Testis (tissue), 2 donors: ENCODE measurements at regions not wholly inside any gene's neighbourhood (a gene's known extent, or its start where the extent isn't known, plus 50 kb on each side); places are given as distances from the start of the nearest gene placed in this dataset.

Experiments
- DNase-seq: peaks from one replicate; pipeline ENCODE4 v3.0.0-alpha.2; 2019
- H3K27ac ChIP-seq, 2 donors: fragments of 200-600 bp; sonication (generic); one replicate each; pipeline ENCODE4 v1.5.1; 2019
- H3K27me3 ChIP-seq: fragments of 200-600 bp; sonication (generic); one replicate; pipeline ENCODE4 v1.5.1; 2019
- H3K36me3 ChIP-seq: fragments of 200-600 bp; sonication (generic); one replicate; pipeline ENCODE4 v1.5.1; 2017; ENCODE audit warnings: low read depth; ENCODE audit errors: missing control alignments
- H3K4me1 ChIP-seq: fragments of 200-600 bp; sonication (generic); one replicate; pipeline ENCODE4 v1.5.1; 2019
- H3K4me3 ChIP-seq, 2 donors: fragments of 200-600 bp; sonication (generic); one replicate each; pipeline ENCODE4 v1.5.1; 2017 to 2019
- H3K9me3 ChIP-seq: fragments of 200-600 bp; sonication (generic); one replicate; pipeline ENCODE4 v1.5.1; 2017
- CTCF ChIP-seq, 3 experiments: fragments of 450-650 bp in 2 of 3; fragments of 200-600 bp in 1 of 3; sonication (generic) in 1 of 3; IDR thresholded peaks; one replicate each; pipeline ENCODE4 v1.5.1; 2016 to 2019; ENCODE audit warnings: antibody characterized with exemption in 3 of 3, mild to moderate bottlenecking in 2 of 3, moderate library complexity in 1 of 3
- POLR2A ChIP-seq: fragments of 450-650 bp; IDR thresholded peaks from one replicate; pipeline ENCODE4 v1.6.1; 2017; ENCODE audit warnings: antibody characterized with exemption, mild to moderate bottlenecking, moderate library complexity
- WGBS, 2 donors: methylation state at CpG; one replicate each; pipeline ENCODE4 v1.1.5; 2018; 5-methylcytosine and 5-hydroxymethylcytosine counted together
- intact Hi-C: fragments of 100-400 bp; cut with DNase I; formaldehyde crosslinking; loops from one replicate; pipeline ENCODE4 v1.15.1; 2023; ENCODE audit warnings: low total_unique reads

DNA sequence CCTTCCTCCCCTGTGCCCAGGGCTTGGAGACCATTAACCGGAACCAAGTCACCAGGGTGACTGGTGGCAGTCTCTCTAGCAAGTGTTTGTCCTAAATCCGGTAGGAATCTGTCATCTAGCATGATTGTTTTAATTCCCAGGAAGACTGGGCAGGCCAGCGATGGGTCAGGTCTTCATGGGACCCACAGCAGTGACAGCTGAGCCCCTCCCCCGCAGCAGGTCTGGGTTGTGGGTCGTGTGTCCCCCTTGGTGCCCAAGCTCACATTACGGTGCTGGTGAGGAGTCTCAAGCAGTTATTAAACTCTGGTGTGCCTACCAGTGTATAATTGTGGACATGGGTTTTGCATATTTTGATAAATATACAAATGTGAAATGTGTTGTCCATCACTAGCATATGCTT is 466.5 kb downstream of the MATN1 start:
- Histone ChIP-seq H3K4me3 (no peak overlapping the region), H3K27me3 (no peaks in the 10 kb centered on the region), H3K9me3 (no peaks in the 10 kb centered on the region), H3K27ac (no peak overlapping the region), H3K4me1 (no peaks in the 10 kb centered on the region), H3K36me3 (no peaks in the 10 kb centered on the region)
- no peak for TF ChIP-seq CTCF (IDR thresholded peaks at IDR 0.05)
- WGBS, 2 donors, result 88 to 96% methylated on average over 6 of the region's 6 CpGs
- intact Hi-C loops, result no loop called here
- DNase-seq, result no peak

DNA sequence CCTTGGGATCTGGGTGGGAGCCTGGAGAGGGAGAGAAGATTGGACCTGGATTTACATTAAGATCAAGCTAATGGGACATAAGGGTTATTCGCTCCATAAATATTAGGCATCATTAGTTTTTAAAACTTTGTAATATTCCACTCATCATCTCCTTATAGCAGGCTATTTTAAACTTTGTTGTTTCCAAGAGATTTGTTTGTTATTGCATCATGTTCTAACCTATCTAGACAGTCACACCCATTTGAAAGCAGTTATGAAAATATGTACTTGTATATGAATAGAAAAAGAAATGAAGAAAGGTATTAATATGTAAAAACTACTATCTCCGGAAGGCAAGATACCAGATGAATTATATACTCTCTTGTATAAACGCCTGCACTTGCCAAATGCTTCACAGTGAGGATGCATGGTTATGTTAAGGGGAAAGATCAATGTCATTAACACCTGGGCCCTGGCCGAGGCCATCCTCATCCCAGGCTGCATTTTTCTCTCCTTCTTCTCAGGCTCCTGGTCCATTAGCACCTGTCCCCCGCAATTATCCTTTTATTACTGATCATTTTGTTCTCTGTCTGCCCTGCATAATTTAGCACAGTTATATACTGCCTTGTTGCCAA is 468.2 kb downstream of the MATN1 start:
- no peaks in the 10 kb centered on the region for H3K9me3 ChIP-seq
- no peak overlapping the region for H3K27ac ChIP-seq
- TF ChIP-seq POLR2A (no peak), CTCF (IDR thresholded peaks at IDR 0.05) (no peak)
- H3K36me3 ChIP-seq, result no peaks in the 10 kb centered on the region
- intact Hi-C loops, result no loop called here
- H3K27me3 ChIP-seq, result no peaks in the 10 kb centered on the region
- WGBS, 2 donors, result 61 to 68% methylated on average over 5 of the region's 5 CpGs
- no peak for DNase-seq
- H3K4me1 ChIP-seq, result no peaks in the 10 kb centered on the region
- H3K4me3 ChIP-seq, result no peak overlapping the region

DNA sequence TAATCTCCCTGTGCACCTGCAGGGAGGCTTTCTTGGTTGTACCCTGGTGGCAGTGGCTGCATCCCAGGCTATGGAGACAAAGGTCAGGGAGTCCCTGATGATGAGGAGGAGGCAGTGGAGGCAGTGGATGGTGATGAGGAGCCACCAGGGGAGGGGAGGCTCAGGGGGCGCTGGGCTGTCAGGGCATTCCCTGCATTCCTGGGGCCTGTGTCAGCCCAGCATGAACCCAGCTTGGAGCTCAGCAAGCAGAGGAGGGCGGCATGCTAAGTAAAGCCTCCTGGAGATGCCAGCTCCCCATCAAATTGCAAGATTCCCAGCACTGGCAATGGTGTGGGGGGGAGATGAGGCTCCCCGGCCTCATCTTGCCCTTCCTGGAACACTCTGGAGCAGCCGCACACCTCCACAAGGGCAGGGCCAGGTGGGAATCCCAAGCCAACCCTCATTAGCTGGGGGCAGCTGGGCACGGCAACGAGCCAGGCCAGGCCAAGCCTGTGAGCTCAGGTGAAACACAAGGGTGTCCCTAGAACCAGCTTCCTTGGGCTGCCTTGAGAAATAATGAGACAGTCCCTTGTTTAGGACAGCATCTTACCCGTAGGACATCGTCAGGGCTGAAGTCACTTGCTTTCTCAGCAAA is 469.5 kb downstream of the MATN1 start:
- no peak for TF ChIP-seq CTCF (IDR thresholded peaks at IDR 0.05)
- TF ChIP-seq POLR2A, result no peak
- WGBS, 2 donors, result 90 to 98% methylated on average over 7 to 8 of the region's 8 CpGs
- no peak for DNase-seq

GRCh38 chr1:30253361-30253760 is 470.0 kb downstream of the MATN1 start:
- TF ChIP-seq CTCF (IDR thresholded peaks at IDR 0.05) (no peak), POLR2A (no peak)
- H3K27me3 ChIP-seq, result no peaks in the 10 kb centered on the region
- no peak for DNase-seq

More for the DNA sequence above, 469.5 kb downstream of the MATN1 start:
- no peaks in the 10 kb centered on the region for H3K27me3 ChIP-seq
- H3K4me1 ChIP-seq, result no peaks in the 10 kb centered on the region
- H3K36me3 ChIP-seq, result no peaks in the 10 kb centered on the region
- H3K27ac ChIP-seq, result no peak overlapping the region
- intact Hi-C loops, result no loop called here
- H3K9me3 ChIP-seq, result no peaks in the 10 kb centered on the region
- no peak overlapping the region for H3K4me3 ChIP-seq

More at GRCh38 chr1:30253361-30253760, 470.0 kb downstream of the MATN1 start:
- 69 to 92% methylated on average over 3 of the region's 3 CpGs for WGBS, 2 donors
- Histone ChIP-seq H3K4me1 (no peaks in the 10 kb centered on the region), H3K9me3 (no peaks in the 10 kb centered on the region), H3K36me3 (no peaks in the 10 kb centered on the region), H3K27ac (no peak overlapping the region), H3K4me3 (no peak overlapping the region)
- intact Hi-C loops, result no loop called here
